CD4-positive, alpha-beta T cell treated with Interferon gamma for 1 hour (primary cell): ENCODE measurements at regions not wholly inside any gene's neighbourhood (a gene's known extent, or its start where the extent isn't known, plus 50 kb on each side); places are given as distances from the start of the nearest gene placed in this dataset.
A peak's percentile ranks its signal among the peaks of the same experiment; 100 is the strongest.
"Not testable (repeated sequence)": the region's sequence is repeated elsewhere in the genome, so short reads cannot be mapped to it uniquely, and the experiment has no call there.

ENCODE experiments used
- DNase-seq: peaks from one replicate; pipeline ENCODE4 v3.0.0-alpha.2; 2020

- not testable (repeated sequence) for DNase-seq
These were observed 951.2 kb downstream of the TMEM121 start for GRCh38 chr14:106477600-106477999.

GRCh38 chr14:106480287-106480686, 953.9 kb downstream of the TMEM121 start:
- not testable (repeated sequence) for DNase-seq

- DNase-seq: not testable (repeated sequence)
These were observed 955.8 kb downstream of the TMEM121 start for GRCh38 chr14:106482213-106482612.

GRCh38 chr14:106487600-106487999, 961.2 kb downstream of the TMEM121 start:
- DNase-seq: no peak

- DNase-seq: no peak
These were observed 961.9 kb downstream of the TMEM121 start for GRCh38 chr14:106488291-106488690.

GRCh38 chr14:106489112-106489881, 962.9 kb downstream of the TMEM121 start:
- DNase-seq: no peak

GRCh38 chr14:106490442-106490841, 964.1 kb downstream of the TMEM121 start:
- no peak for DNase-seq

GRCh38 chr14:106491851-106492250, 965.5 kb downstream of the TMEM121 start:
- no peak for DNase-seq

- DNase-seq: no peak
These were observed 967.8 kb downstream of the TMEM121 start for GRCh38 chr14:106493962-106494823.

GRCh38 chr14:106500571-106500970, 974.2 kb downstream of the TMEM121 start:
- no peak for DNase-seq

- DNase-seq: no peak
These were observed 975.5 kb downstream of the TMEM121 start for GRCh38 chr14:106501898-106502297.

- no peak for DNase-seq
These were observed 979.0 kb downstream of the TMEM121 start for GRCh38 chr14:106505366-106505765.

- DNase-seq: no peak
These were observed 980.5 kb downstream of the TMEM121 start for GRCh38 chr14:106506881-106507305.

- no peak for DNase-seq
These were observed 981.0 kb downstream of the TMEM121 start for GRCh38 chr14:106507354-106507753.

GRCh38 chr14:106508216-106508615, 981.8 kb downstream of the TMEM121 start:
- DNase-seq: no peak

GRCh38 chr14:106509176-106509575, 982.8 kb downstream of the TMEM121 start:
- DNase-seq: no peak

- DNase-seq: no peak
These were observed 983.4 kb downstream of the TMEM121 start for GRCh38 chr14:106509807-106510206.

- DNase-seq: peak; percentile 44
These were observed 984.8 kb downstream of the TMEM121 start for GRCh38 chr14:106511006-106511799.

GRCh38 chr14:106511800-106512198, 985.4 kb downstream of the TMEM121 start:
- no peak for DNase-seq

- no peak for DNase-seq
These were observed 986.9 kb downstream of the TMEM121 start for GRCh38 chr14:106513302-106513701.

- DNase-seq: peak; percentile 76
These were observed 991.9 kb downstream of the TMEM121 start for GRCh38 chr14:106518054-106518943.

- not testable (repeated sequence) for DNase-seq
These were observed 995.7 kb downstream of the TMEM121 start for GRCh38 chr14:106522118-106522517.
